Activated CD4-positive, CD25-positive, alpha-beta regulatory T cell treated with anti-CD3 and anti-CD28 coated beads, Interleukin-2, amount 50 U/mL, for 72 hours (primary cell): ENCODE measurements at regions not wholly inside any gene's neighbourhood (a gene's known extent, or its start where the extent isn't known, plus 50 kb on each side); places are given as distances from the start of the nearest gene placed in this dataset.

Experiments
- DNase-seq: peaks from one replicate; pipeline ENCODE4 v3.0.0; 2021

DNA sequence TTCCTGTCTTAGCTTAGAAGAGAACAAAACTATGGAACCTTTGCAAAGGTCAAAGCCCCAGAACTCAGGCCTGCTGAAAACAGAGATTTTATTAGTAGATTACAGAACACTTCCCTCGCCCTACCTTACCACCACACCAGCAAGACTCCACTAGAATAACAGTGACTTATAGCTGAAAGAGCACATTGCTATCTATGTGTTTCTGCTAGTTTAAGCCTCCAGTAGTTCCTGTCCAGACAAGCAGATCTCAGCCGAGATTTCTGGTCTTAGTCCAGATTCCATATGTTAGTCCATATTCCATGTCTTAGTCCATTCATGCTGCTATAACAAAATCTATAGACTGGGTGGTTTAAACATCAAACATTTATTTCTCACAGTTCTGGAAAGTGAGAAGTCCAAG lies 412.3 kb upstream of the ID4 start:
- no peak for DNase-seq

GRCh38 chr6:19427548-19427947 lies 409.6 kb upstream of the ID4 start:
- no peak for DNase-seq

- no peak for DNase-seq
These were observed 404.1 kb upstream of the ID4 start for GRCh38 chr6:19432966-19433498.

DNA sequence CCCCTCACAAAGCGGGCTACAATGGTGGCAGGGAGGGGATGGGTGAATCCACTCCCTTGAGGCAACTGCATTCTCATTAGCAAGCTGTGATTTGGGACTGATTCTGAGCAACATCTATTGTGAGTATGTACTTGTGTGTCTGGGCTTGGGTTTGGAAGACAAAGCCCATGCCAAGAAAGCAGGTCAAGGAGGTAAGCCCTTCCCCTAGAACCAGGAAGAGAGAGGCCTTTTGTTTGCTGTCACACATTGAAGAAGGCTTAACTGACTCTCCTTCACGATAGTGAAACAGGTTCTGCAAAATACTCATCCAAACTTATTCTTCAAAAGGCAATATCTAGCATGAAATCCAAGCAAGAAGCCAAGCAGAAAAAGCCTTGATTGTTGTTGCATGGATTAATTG lies 403.1 kb upstream of the ID4 start:
- no peak for DNase-seq

DNA sequence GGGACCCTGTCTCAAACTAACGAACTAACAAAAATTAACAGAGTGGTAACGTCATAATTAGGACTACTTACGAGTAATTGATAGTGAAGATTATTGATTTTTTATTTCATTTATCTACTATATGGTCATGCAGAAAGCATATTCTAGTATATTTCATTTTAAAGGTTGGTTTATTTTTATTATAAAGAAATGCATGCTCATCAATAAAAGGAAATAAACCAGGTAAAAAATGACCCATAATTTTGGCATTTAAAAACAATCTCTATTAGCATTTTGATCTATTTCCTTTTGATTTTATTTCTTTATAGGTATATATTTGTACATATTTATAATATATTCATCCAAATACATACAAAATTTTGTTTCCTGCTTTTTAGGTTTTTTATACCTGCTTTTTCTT lies 401.4 kb upstream of the ID4 start:
- DNase-seq, result no peak

- DNase-seq, result no peak
These were observed 398.4 kb upstream of the ID4 start for GRCh38 chr6:19438566-19439353.

- no peak for DNase-seq
These were observed 396.6 kb upstream of the ID4 start for GRCh38 chr6:19440531-19440930.

- DNase-seq, result no peak
These were observed 393.8 kb upstream of the ID4 start for GRCh38 chr6:19443411-19443810.

- DNase-seq, result no peak
These were observed 393.1 kb upstream of the ID4 start for GRCh38 chr6:19444041-19444440.

DNA sequence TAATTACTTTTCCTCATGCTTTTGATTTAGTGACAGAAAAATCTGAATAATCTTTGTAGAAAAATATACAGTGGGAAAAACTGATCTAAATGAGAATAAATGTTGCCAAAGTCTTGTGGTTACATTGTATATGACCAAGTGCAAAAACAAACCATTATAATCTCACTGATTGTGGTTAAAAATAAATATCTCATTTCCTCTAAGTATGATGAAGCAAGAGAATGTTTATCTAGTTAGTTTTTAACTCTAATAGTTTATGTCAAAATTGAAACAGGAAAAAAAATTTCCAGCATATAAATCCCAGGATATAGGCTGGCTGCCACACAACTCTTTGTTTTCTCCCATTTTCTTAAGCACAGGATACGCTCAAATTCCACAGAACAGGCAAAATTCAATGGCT lies 392.7 kb upstream of the ID4 start:
- no peak for DNase-seq

DNA sequence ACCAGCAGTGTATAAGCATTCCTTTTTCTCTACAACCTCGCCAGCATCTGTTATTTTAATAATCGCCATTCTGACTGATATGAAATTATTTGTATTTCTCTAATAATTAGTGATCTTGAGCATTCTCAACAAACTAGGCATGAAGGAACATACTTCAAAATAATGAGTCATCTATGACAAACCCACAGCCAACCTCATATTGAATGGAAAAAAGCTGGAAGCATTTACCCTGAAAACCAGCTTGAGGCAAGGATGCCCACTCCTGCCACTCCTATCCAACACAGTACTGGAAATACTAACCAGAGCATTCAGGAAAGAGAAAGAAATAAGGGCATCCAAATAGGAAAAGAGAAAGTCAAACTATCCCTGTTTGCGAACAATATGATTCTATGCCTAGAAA lies 390.6 kb upstream of the ID4 start:
- no peak for DNase-seq

GRCh38 chr6:19450651-19451050 lies 386.5 kb upstream of the ID4 start:
- no peak for DNase-seq

- no peak for DNase-seq
These were observed 384.7 kb upstream of the ID4 start for GRCh38 chr6:19452495-19452894.

DNA sequence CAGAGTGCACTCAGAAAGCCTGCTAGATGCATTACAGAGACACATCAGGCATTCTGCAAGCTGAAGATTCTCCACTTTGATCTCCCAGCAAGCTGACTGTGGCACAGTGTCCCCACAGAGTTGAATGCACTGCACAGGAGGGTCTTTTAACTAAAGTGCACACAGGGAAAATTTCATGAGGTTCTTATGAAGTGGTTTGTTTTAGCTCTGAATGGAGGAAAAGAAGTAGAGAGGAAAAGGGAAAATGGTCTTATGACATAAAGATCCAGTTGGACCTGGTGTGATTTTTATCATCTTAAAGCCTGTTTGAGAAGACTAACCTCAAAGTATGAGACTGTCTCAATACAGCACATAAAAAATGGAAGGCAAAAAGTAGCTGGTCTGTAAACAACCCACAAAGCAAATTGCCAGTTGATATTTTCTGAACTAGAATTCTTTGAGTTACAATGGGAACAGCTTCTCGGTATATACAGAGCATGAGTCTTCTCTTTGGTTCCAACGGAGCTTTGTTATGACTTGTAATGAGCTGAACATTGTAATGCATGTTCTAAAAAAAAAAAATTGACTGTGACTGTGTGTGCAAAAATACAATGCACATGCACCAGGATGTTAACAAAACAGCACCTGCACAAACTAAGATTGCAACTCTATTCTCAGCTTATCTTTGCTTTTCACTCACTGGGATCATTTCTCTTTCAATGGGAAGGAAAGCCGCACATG lies 383.0 kb upstream of the ID4 start:
- no peak for DNase-seq

DNA sequence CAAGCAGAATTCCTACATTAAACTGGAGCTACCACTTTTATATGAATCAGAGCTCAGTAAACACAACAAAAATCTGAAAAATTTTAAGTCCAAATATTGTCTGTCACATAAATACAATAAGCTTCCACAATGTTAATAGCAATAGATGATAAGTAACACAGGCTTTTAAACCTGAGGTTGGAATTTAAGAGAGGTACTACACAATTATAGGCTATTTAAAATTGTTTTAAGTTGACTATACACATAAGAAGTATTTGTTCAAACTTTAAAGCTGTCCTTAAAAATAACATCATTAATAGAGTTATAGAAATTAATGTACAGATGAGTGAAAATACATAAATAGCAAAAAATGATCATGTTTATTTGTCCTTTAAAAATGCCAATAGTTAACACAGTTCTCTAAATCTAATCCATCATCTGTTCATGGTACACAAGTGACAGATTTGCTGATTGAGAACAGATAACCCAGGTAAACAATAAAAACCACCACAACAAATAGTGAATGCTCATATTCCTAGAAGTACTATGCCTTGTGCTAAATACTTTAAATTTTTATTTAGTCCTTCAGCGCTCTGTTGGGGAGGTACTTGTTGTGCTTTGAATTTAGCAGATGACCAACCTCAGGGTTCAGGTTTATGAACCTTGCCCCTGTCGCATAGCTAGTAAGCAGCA lies 382.3 kb upstream of the ID4 start:
- no peak for DNase-seq

DNA sequence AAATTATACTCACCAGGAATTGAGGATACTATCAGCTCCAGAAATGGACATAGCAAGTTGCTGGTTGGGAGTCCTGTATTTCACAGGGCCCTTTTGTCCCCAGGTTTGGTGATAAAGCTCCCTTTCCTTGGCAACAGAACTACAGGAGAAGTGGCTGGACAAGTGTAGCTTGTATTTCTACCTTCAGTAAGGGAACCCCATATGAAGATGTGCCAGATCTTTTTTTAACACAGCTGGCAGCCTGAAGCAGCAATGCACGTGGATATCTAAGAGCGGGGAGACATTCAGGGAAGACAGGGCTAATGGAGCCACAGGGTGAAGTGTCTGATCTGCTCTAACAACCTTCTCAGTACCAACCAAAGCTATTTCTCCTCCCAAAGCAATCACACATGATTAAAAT lies 373.9 kb upstream of the ID4 start:
- DNase-seq, result no peak

GRCh38 chr6:19463925-19464324 lies 373.2 kb upstream of the ID4 start:
- DNase-seq, result no peak

- DNase-seq, result no peak
These were observed 371.9 kb upstream of the ID4 start for GRCh38 chr6:19465256-19465655.

DNA sequence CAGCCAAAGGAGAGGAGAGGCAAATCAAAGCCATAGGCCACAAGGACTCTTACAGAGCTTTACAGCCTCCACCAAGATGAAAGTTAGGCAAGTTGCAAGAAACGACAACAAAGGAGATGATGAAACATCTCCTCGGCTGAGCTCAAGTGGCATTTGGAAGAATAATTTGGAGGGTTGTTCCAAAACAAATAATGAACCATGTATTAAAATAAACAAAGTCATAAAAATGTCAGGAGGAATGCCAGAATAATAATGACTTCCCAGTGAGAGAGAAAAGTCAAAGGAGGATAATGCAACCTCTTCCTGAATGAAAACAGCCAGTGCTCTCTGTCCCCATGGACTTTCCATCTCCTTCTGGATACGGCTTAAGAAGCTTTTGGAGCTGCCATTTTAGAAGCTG lies 371.4 kb upstream of the ID4 start:
- DNase-seq, result no peak

DNA sequence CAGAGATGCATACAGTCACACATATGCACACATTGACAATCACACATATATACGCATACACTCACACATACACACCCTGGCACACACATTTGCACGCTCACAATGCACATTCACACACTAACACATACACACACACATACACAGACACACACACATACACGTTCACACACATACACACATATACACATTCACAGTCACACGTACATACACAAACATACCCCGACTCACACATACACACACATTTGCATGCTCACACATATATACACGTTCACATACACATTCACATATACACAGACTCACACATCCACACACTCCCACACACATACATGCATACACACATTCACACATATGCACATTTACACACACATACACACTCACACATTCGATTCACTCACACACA lies 366.8 kb upstream of the ID4 start:
- DNase-seq, result no peak

DNA sequence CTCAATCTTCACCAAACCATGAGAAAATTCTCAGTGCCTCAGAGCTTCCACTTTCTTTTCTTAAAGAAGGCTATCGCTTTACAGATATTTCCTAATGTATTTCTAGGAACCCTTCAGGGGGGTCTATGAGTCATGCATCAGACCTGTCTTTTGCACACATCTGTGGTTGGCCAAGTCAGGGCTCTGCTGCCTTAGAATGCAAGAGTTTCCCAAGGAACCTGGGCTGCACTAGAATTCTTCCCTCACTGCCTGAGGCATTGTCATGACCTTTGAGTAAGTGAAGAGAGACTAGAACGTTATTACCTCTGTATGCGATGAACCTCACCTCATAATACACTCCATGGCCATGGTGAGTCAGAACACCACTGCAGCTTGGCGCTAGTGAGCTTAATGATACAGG lies 365.0 kb upstream of the ID4 start:
- DNase-seq, result no peak

DNA sequence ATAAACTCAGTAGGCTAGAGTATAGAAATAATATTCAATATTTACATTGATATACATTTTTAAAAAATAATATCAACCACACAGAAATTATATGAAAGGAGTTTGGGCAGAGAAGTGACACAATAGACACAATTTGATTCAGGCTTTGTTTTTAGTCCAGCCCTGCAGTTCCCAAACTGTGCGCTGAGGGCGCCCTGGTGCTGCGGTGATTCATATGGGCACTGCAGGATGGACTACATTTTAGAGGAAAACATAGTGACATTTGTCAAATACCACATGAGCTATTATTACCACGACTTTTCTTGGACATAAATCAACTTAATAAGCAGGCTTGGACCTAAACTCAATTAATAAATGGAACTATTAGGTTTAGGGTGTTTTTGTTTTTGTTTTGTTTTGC lies 364.3 kb upstream of the ID4 start:
- no peak for DNase-seq

DNA sequence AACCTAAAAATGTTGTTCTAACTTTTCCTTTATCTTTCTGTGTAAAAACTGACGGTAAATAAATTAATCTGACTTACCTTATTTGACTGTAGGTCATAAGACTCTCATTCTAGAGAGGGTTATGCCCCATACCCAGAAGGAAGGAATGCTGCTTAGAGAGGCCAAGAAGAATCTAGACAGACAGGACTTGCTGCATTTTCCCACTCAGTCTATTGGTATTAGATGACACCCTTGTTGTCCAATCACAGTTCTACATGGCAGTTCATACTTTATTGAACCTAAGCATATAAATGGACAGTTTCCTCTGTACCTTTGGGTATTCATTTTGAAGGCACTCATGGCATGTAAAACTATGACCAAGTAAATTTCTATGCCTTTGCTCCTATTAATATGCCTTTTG lies 359.6 kb upstream of the ID4 start:
- no peak for DNase-seq

DNA sequence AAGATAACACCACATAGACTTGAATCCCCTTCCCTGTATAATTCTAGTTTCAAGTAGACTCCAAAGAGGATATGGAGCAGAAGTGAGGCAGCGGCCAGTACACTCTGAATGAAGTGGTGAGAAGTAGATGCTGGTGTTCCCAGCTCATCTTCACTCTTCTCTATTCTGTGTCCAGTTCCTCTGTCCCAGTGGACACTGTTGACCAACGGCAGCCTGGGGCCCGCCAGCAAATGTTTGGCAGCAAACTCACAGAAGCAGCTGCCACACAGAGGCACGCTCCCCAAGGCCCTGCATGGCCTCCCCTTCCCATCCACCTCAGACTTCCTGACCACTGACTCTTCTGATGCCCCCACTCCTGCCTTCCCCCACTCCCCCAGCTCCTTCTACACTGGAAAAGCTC lies 358.9 kb upstream of the ID4 start:
- no peak for DNase-seq
